Duodenal mucosa (tissue), 2 donors: ENCODE measurements at regions not wholly inside any gene's neighbourhood (a gene's known extent, or its start where the extent isn't known, plus 50 kb on each side); places are given as distances from the start of the nearest gene placed in this dataset.
"Not testable (repeated sequence)": the region's sequence is repeated elsewhere in the genome, so short reads cannot be mapped to it uniquely, and the experiment has no call there.

Experiments
- H3K27ac ChIP-seq: one replicate; pipeline ENCODE4 v1.7.0; 2013; ENCODE audit warnings: low read depth, low read length
- H3K27me3 ChIP-seq, 2 donors: one replicate each; pipeline ENCODE4 v1.7.0; 2013; ENCODE audit warnings: low read length in 2 of 2, control low read depth in 1 of 2; ENCODE audit not compliant: insufficient read depth in 2 of 2, control insufficient read depth in 1 of 2
- H3K36me3 ChIP-seq, 2 donors: one replicate each; pipeline ENCODE4 v1.7.0; 2013; ENCODE audit warnings: low read length in 2 of 2, control low read depth in 1 of 2; ENCODE audit not compliant: insufficient read depth in 2 of 2, control insufficient read depth in 1 of 2
- H3K4me1 ChIP-seq, 2 donors: one replicate each; pipeline ENCODE4 v1.7.0; 2013; ENCODE audit warnings: low read length in 2 of 2, control low read depth in 1 of 2; ENCODE audit not compliant: insufficient read depth in 2 of 2, control insufficient read depth in 1 of 2
- H3K4me3 ChIP-seq, 2 donors: one replicate each; pipeline ENCODE4 v1.7.0; 2013; ENCODE audit warnings: low read length in 2 of 2, low read depth in 1 of 2
- H3K9ac ChIP-seq, 2 donors: one replicate each; pipeline ENCODE4 v1.7.0; 2013; ENCODE audit warnings: low read length in 2 of 2, low read depth in 1 of 2
- H3K9me3 ChIP-seq, 2 donors: one replicate each; pipeline ENCODE4 v1.7.0; 2013; ENCODE audit warnings: low read length in 2 of 2, control low read depth in 1 of 2; ENCODE audit not compliant: control insufficient read depth in 1 of 2

GRCh38 chr9:71308454-71308853 lies 187.0 kb upstream of the TRPM3 start:
- Histone ChIP-seq H3K4me3 (no peak overlapping the region), H3K27me3 (no peaks in the 10 kb centered on the region), H3K9ac (no peak overlapping the region), H3K27ac (no peak overlapping the region), H3K36me3 (no peaks in the 10 kb centered on the region), H3K9me3 (no peaks in the 10 kb centered on the region), H3K4me1 (no peaks in the 10 kb centered on the region)

- Histone ChIP-seq H3K9me3 (no peaks in the 10 kb centered on the region), H3K27ac (no peak overlapping the region), H3K4me1 (no peaks in the 10 kb centered on the region), H3K9ac (no peak overlapping the region), H3K4me3 (no peak overlapping the region), H3K36me3 (no peaks in the 10 kb centered on the region), H3K27me3 (no peaks in the 10 kb centered on the region)
Observed at GRCh38 chr9:71306134-71306533, 184.7 kb upstream of the TRPM3 start.

- H3K36me3 ChIP-seq: no peaks in the 10 kb centered on the region
Observed at GRCh38 chr9:71303351-71303750, 181.9 kb upstream of the TRPM3 start.

GRCh38 chr9:71302776-71303175 lies 181.4 kb upstream of the TRPM3 start:
- Histone ChIP-seq H3K9ac (no peak overlapping the region), H3K4me3 (no peak overlapping the region), H3K27me3 (no peaks in the 10 kb centered on the region), H3K27ac (no peak overlapping the region), H3K36me3 (no peaks in the 10 kb centered on the region), H3K4me1 (no peaks in the 10 kb centered on the region), H3K9me3 (no peaks in the 10 kb centered on the region)

More at GRCh38 chr9:71303351-71303750, 181.9 kb upstream of the TRPM3 start:
- H3K4me1 ChIP-seq: no peaks in the 10 kb centered on the region
- no peaks in the 10 kb centered on the region for H3K9me3 ChIP-seq
- no peak overlapping the region for H3K27ac ChIP-seq
- no peak overlapping the region for H3K9ac ChIP-seq
- no peaks in the 10 kb centered on the region for H3K27me3 ChIP-seq
- no peak overlapping the region for H3K4me3 ChIP-seq

- no peaks in the 10 kb centered on the region for H3K4me1 ChIP-seq
- H3K9me3 ChIP-seq: no peaks in the 10 kb centered on the region
- no peaks in the 10 kb centered on the region for H3K27me3 ChIP-seq
- H3K36me3 ChIP-seq: no peaks in the 10 kb centered on the region
- H3K4me3 ChIP-seq: no peak overlapping the region
- no peak overlapping the region for H3K27ac ChIP-seq
- H3K9ac ChIP-seq: no peak overlapping the region
Observed at GRCh38 chr9:71295928-71296327, 174.5 kb upstream of the TRPM3 start.

- Histone ChIP-seq H3K27me3 (no peaks in the 10 kb centered on the region), H3K4me3 (no peak overlapping the region), H3K27ac (no peak overlapping the region), H3K36me3 (no peaks in the 10 kb centered on the region), H3K4me1 (no peaks in the 10 kb centered on the region), H3K9me3 (no peaks in the 10 kb centered on the region), H3K9ac (no peak overlapping the region)
Observed at GRCh38 chr9:71286146-71286545, 164.7 kb upstream of the TRPM3 start.

GRCh38 chr9:71285191-71285656 lies 163.8 kb upstream of the TRPM3 start:
- Histone ChIP-seq H3K9me3 (no peaks in the 10 kb centered on the region), H3K27ac (no peak overlapping the region), H3K27me3 (no peaks in the 10 kb centered on the region), H3K4me3 (no peak overlapping the region), H3K36me3 (no peaks in the 10 kb centered on the region), H3K9ac (no peak overlapping the region), H3K4me1 (no peaks in the 10 kb centered on the region)

GRCh38 chr9:71282116-71282515 lies 160.7 kb upstream of the TRPM3 start:
- not testable (repeated sequence) for H3K27me3 ChIP-seq, H3K9ac ChIP-seq

GRCh38 chr9:71279151-71279739 lies 157.8 kb upstream of the TRPM3 start:
- Histone ChIP-seq H3K4me1 (no peaks in the 10 kb centered on the region), H3K9me3 (no peaks in the 10 kb centered on the region), H3K27ac (no peak overlapping the region), H3K9ac (no peak overlapping the region), H3K36me3 (no peaks in the 10 kb centered on the region), H3K27me3 (no peaks in the 10 kb centered on the region), H3K4me3 (no peak overlapping the region)

More at GRCh38 chr9:71282116-71282515, 160.7 kb upstream of the TRPM3 start:
- not testable (repeated sequence) for H3K36me3 ChIP-seq, H3K4me3 ChIP-seq, H3K4me1 ChIP-seq, H3K27ac ChIP-seq, H3K9me3 ChIP-seq

GRCh38 chr9:71273613-71274012 lies 152.2 kb upstream of the TRPM3 start:
- no peaks in the 10 kb centered on the region for H3K4me1 ChIP-seq
- no peak overlapping the region for H3K27ac ChIP-seq
- no peaks in the 10 kb centered on the region for H3K27me3 ChIP-seq
- H3K9ac ChIP-seq: no peak overlapping the region
- no peaks in the 10 kb centered on the region for H3K36me3 ChIP-seq
- H3K4me3 ChIP-seq: no peak overlapping the region
- H3K9me3 ChIP-seq: no peaks in the 10 kb centered on the region

GRCh38 chr9:71271602-71272001 lies 150.2 kb upstream of the TRPM3 start:
- Histone ChIP-seq H3K9ac (no peak overlapping the region), H3K36me3 (no peaks in the 10 kb centered on the region), H3K4me1 (no peaks in the 10 kb centered on the region), H3K27ac (no peak overlapping the region), H3K27me3 (no peaks in the 10 kb centered on the region), H3K9me3 (no peaks in the 10 kb centered on the region), H3K4me3 (no peak overlapping the region)
